ENCODE measurements at regions not wholly inside any gene's neighbourhood (a gene's known extent, or its start where the extent isn't known, plus 50 kb on each side); places are given as distances from the start of the nearest gene placed in this dataset.

- H3K4me1 ChIP-seq (replicated peaks; ENCODE audit: insufficient read depth), result no peaks in the 10 kb centered on the region
- H2AFZ ChIP-seq, result no peak overlapping the region
- no peaks in the 10 kb centered on the region for H4K20me1 ChIP-seq (ENCODE audit: insufficient read depth)
- POLR2A ChIA-PET (ENCODE audit: unreplicated experiment), result no interaction called here
- intact Hi-C loops (cut with micrococcal nuclease; ENCODE audit: unreplicated experiment), result no loop called here
- no peaks in the 10 kb centered on the region for H3F3A ChIP-seq (ENCODE audit: insufficient read depth, low read depth)
- no peaks in the 10 kb centered on the region for H3K9me3 ChIP-seq (ENCODE audit: insufficient read depth, low read depth)
- H3K27me3 ChIP-seq (ENCODE audit: insufficient read depth, low read depth), result peaks cover 17% of the 10 kb centered on the region
- CTCF ChIA-PET, result no interaction called here
- H3K27ac ChIP-seq, result no peak overlapping the region
- no peaks in the 10 kb centered on the region for H3K9me2 ChIP-seq (ENCODE audit: insufficient read depth)
- DNase-seq, result no peak
- no peaks in the 10 kb centered on the region for H3K79me2 ChIP-seq (ENCODE audit: low read depth)
- TF ChIP-seq CTCF (conservative IDR thresholded peaks at IDR 0.05), result no peak
- H3K4me2 ChIP-seq, result no peak overlapping the region
- H3K4me3 ChIP-seq, result no peak overlapping the region
- no peaks in the 10 kb centered on the region for H3K36me3 ChIP-seq (ENCODE audit: low read depth)
- BruUV-seq (replicated peaks), result no TSS peak
Measured at GRCh38 chr16:52773026-52773425, 226.1 kb upstream of the TOX3 start.

GRCh38 chr16:52770828-52771227 lies 223.9 kb upstream of the TOX3 start:
- Histone ChIP-seq H3K27ac (no peak overlapping the region), H3K4me1 (replicated peaks; ENCODE audit: insufficient read depth) (no peaks in the 10 kb centered on the region), H2AFZ (no peak overlapping the region), H3K9me2 (ENCODE audit: insufficient read depth) (no peaks in the 10 kb centered on the region), H3K4me2 (no peak overlapping the region), H3K4me3 (no peak overlapping the region), H3K9me3 (ENCODE audit: insufficient read depth, low read depth) (no peaks in the 10 kb centered on the region), H3F3A (ENCODE audit: insufficient read depth, low read depth) (no peaks in the 10 kb centered on the region), H3K36me3 (ENCODE audit: low read depth) (no peaks in the 10 kb centered on the region), H3K27me3 (ENCODE audit: insufficient read depth, low read depth) (peaks cover 15% of the 10 kb centered on the region; the same call in 1 of the 2 replicates), H4K20me1 (ENCODE audit: insufficient read depth) (no peaks in the 10 kb centered on the region), H3K79me2 (ENCODE audit: low read depth) (no peaks in the 10 kb centered on the region)
- intact Hi-C loops (cut with micrococcal nuclease; ENCODE audit: unreplicated experiment), result no loop called here
- ChIA-PET POLR2A (ENCODE audit: unreplicated experiment) (no interaction called here), CTCF (no interaction called here)
- BruUV-seq (replicated peaks), result no TSS peak
- no peak for DNase-seq
- TF ChIP-seq EZH2 (IDR thresholded peaks at IDR 0.05; ENCODE audit: low read depth), result no peak
- TF ChIP-seq CTCF (conservative IDR thresholded peaks at IDR 0.05), result no peak

GRCh38 chr16:52758473-52758855 lies 211.5 kb upstream of the TOX3 start:
- intact Hi-C loops (cut with micrococcal nuclease; ENCODE audit: unreplicated experiment), result no loop called here
- no peak overlapping the region for H2AFZ ChIP-seq
- no peak overlapping the region for H3K27ac ChIP-seq
- H3K4me3 ChIP-seq, result no peak overlapping the region
- no peaks in the 10 kb centered on the region for H3K9me2 ChIP-seq (ENCODE audit: insufficient read depth)
- H4K20me1 ChIP-seq (ENCODE audit: insufficient read depth), result no peaks in the 10 kb centered on the region
- peaks cover 6% of the 10 kb centered on the region; the same call in 1 of the 2 replicates for H3F3A ChIP-seq (ENCODE audit: insufficient read depth, low read depth)
- no peak for DNase-seq
- ChIA-PET POLR2A (ENCODE audit: unreplicated experiment) (no interaction called here), CTCF (no interaction called here)
- TF ChIP-seq CTCF (conservative IDR thresholded peaks at IDR 0.05) (no peak), EZH2 (IDR thresholded peaks at IDR 0.05; ENCODE audit: low read depth) (no peak)
- H3K27me3 ChIP-seq (ENCODE audit: insufficient read depth, low read depth), result no peaks in the 10 kb centered on the region; the same call in 1 of the 2 replicates
- H3K36me3 ChIP-seq (ENCODE audit: low read depth), result no peaks in the 10 kb centered on the region
- H3K4me1 ChIP-seq (replicated peaks; ENCODE audit: insufficient read depth), result no peaks in the 10 kb centered on the region
- BruUV-seq (replicated peaks), result no TSS peak
- no peak overlapping the region for H3K4me2 ChIP-seq
- no peaks in the 10 kb centered on the region for H3K9me3 ChIP-seq (ENCODE audit: insufficient read depth, low read depth)
- H3K79me2 ChIP-seq (ENCODE audit: low read depth), result no peaks in the 10 kb centered on the region

All from PC-9 (cell line).